Astrocyte (in vitro differentiated cells and primary cell): ENCODE measurements at regions not wholly inside any gene's neighbourhood (a gene's known extent, or its start where the extent isn't known, plus 50 kb on each side); places are given as distances from the start of the nearest gene placed in this dataset.

Experiments used
- EZH2 ChIP-seq: IDR thresholded peaks from 2 replicates; pipeline ENCODE4 v1.6.1; 2012; ENCODE audit warnings: mild to moderate bottlenecking, low read length, inconsistent platforms; ENCODE audit not compliant: insufficient read depth
- TF ChIP-seq, protein P1 (sequence below): IDR thresholded peaks from 2 replicates; pipeline ENCODE4 v1.5.1; 2011; ENCODE audit warnings: low read depth, mild to moderate bottlenecking, inconsistent platforms, low read length, moderate library complexity; ENCODE audit not compliant: insufficient read depth

DNA sequence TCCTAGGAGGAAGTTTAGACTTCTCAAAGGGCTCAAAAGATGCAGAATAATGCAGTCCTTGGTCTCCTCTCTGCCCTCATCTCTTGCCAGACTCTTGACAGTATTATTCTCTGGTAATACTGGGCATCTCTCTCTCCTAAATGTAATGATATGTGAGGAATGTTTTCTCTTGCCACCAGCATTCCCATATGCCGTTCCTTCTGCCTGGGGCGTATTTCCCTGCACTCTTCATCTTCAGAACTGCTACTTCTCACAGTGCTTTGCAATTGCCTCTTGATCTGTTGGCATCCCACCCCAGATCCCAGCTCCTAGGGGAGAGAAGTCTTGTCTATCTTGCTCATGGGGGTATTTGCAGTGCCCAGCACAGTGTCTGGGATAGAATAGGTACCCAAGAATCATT, 107.4 kb downstream of the RASSF10 start:
- TF ChIP-seq, protein P1, sequence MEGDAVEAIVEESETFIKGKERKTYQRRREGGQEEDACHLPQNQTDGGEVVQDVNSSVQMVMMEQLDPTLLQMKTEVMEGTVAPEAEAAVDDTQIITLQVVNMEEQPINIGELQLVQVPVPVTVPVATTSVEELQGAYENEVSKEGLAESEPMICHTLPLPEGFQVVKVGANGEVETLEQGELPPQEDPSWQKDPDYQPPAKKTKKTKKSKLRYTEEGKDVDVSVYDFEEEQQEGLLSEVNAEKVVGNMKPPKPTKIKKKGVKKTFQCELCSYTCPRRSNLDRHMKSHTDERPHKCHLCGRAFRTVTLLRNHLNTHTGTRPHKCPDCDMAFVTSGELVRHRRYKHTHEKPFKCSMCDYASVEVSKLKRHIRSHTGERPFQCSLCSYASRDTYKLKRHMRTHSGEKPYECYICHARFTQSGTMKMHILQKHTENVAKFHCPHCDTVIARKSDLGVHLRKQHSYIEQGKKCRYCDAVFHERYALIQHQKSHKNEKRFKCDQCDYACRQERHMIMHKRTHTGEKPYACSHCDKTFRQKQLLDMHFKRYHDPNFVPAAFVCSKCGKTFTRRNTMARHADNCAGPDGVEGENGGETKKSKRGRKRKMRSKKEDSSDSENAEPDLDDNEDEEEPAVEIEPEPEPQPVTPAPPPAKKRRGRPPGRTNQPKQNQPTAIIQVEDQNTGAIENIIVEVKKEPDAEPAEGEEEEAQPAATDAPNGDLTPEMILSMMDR = no peak
- TF ChIP-seq EZH2 = no peak
